SK-N-DZ (cell line): ENCODE measurements at regions not wholly inside any gene's neighbourhood (a gene's known extent, or its start where the extent isn't known, plus 50 kb on each side); places are given as distances from the start of the nearest gene placed in this dataset.

ENCODE experiments used
- small RNA-seq, 2 experiments: library from RNA; depleted of rRNA; stranded (forward); fragments of <200 nt; gene quantifications; one replicate each; pipeline ENCODE3, GENCODE V24; 2014

Small RNA genes lying in the stretch of these regions (small RNA-seq; reads per million reads assigned to genes)
- gene AC010881.1 (0 reads per million in 2 experiments), gene AC018880.2 (0 reads per million in 2 experiments)
